CD8-positive, alpha-beta memory T cell (primary cell): ENCODE measurements at regions not wholly inside any gene's neighbourhood (a gene's known extent, or its start where the extent isn't known, plus 50 kb on each side); places are given as distances from the start of the nearest gene placed in this dataset.
"Not testable (repeated sequence)": the region's sequence is repeated elsewhere in the genome, so short reads cannot be mapped to it uniquely, and the experiment has no call there.

Experiments used
- CTCF ChIA-PET: fragments of 350-600 bp; sonication (Branson Sonifier 250); formaldehyde crosslinking; loops from one replicate; lab custom pipeline; 2021; ENCODE audit warnings: antibody characterized with exemption; lab: Charles Lee
- POLR2A ChIA-PET: fragments of 350-600 bp; sonication (Branson Sonifier 250); formaldehyde crosslinking; loops from one replicate; lab custom pipeline; 2021; ENCODE audit warnings: antibody characterized with exemption; lab: Charles Lee
- DNase-seq, 5 donors: peaks; one replicate each; pipeline versions ENCODE4 v3.0.0 to v3.0.0-alpha.2; 2020 to 2022; ENCODE audit warnings: mixed read lengths in 1 of 5
- H3K27ac ChIP-seq: one replicate; pipeline ENCODE4 v1.7.0; 2013; ENCODE audit warnings: low read depth, mild to moderate bottlenecking, low read length, moderate library complexity
- H3K27me3 ChIP-seq: 2 replicates; pipeline ENCODE4 v1.7.0; 2013; ENCODE audit warnings: low read length, mild to moderate bottlenecking; ENCODE audit not compliant: insufficient read depth, poor library complexity, severe bottlenecking
- H3K36me3 ChIP-seq: 2 replicates; pipeline ENCODE4 v1.7.0; 2013; ENCODE audit warnings: mild to moderate bottlenecking, low read length, moderate library complexity; ENCODE audit not compliant: insufficient read depth
- H3K4me1 ChIP-seq: 2 replicates; pipeline ENCODE4 v1.7.0; 2013; ENCODE audit warnings: mild to moderate bottlenecking, low read length, moderate library complexity; ENCODE audit not compliant: insufficient read depth
- H3K4me3 ChIP-seq: 2 replicates; pipeline ENCODE4 v1.7.0; 2013; ENCODE audit warnings: mild to moderate bottlenecking, low read length
- H3K9me3 ChIP-seq: 2 replicates; pipeline ENCODE4 v1.7.0; 2013; ENCODE audit warnings: mild to moderate bottlenecking, low read length
- H3K27ac Mint-ChIP-seq, 8 donors: one replicate each; pipeline ENCODE4 v1.8.0; 2020 to 2021; ENCODE audit warnings: mixed read lengths in 8 of 8, mild to moderate bottlenecking in 6 of 8, inconsistent platforms in 3 of 8, moderate library complexity in 3 of 8
- H3K27me3 Mint-ChIP-seq, 2 donors: one replicate each; pipeline ENCODE4 v1.8.0; 2020 to 2021; ENCODE audit warnings: mixed read lengths in 2 of 2, mild to moderate bottlenecking in 1 of 2, moderate library complexity in 1 of 2
- H3K36me3 Mint-ChIP-seq, 3 donors: one replicate each; pipeline ENCODE4 v1.8.0; 2020 to 2021; ENCODE audit warnings: mixed read lengths in 3 of 3, inconsistent platforms in 1 of 3, mild to moderate bottlenecking in 1 of 3
- H3K4me1 Mint-ChIP-seq, 3 donors: one replicate each; pipeline ENCODE4 v1.8.0; 2020 to 2021; ENCODE audit warnings: mixed read lengths in 3 of 3, inconsistent platforms in 1 of 3, mild to moderate bottlenecking in 1 of 3
- H3K4me3 Mint-ChIP-seq, 7 donors: one replicate each; pipeline ENCODE4 v1.8.0; 2020 to 2021; ENCODE audit warnings: mixed read lengths in 7 of 7, mild to moderate bottlenecking in 6 of 7, moderate library complexity in 4 of 7, inconsistent platforms in 2 of 7
- H3K9me3 Mint-ChIP-seq, 5 donors: one replicate each; pipeline ENCODE4 v1.8.0; 2020 to 2022; ENCODE audit warnings: mixed read lengths in 5 of 5, mild to moderate bottlenecking in 3 of 5, moderate library complexity in 2 of 5, inconsistent platforms in 1 of 5

- DNase-seq, H3K9me3 ChIP-seq, H3K4me3 ChIP-seq, H3K4me1 Mint-ChIP-seq, H3K36me3 Mint-ChIP-seq, H3K27me3 Mint-ChIP-seq, H3K27ac Mint-ChIP-seq, CTCF ChIA-PET, H3K27ac ChIP-seq, H3K4me3 Mint-ChIP-seq, H3K4me1 ChIP-seq, H3K36me3 ChIP-seq, H3K9me3 Mint-ChIP-seq, POLR2A ChIA-PET, H3K27me3 ChIP-seq: not testable (repeated sequence)
Measured at GRCh38 chr15:20040691-20041090, 500.9 kb downstream of the GOLGA6L6 start.

GRCh38 chr15:20025040-20025439 lies 516.6 kb downstream of the GOLGA6L6 start:
- H3K36me3 Mint-ChIP-seq, H3K9me3 ChIP-seq, H3K4me1 ChIP-seq, CTCF ChIA-PET, H3K36me3 ChIP-seq, H3K27ac ChIP-seq, H3K4me3 Mint-ChIP-seq, H3K27ac Mint-ChIP-seq, H3K4me3 ChIP-seq, DNase-seq, H3K27me3 ChIP-seq, POLR2A ChIA-PET, H3K4me1 Mint-ChIP-seq, H3K27me3 Mint-ChIP-seq, H3K9me3 Mint-ChIP-seq: not testable (repeated sequence)

DNA sequence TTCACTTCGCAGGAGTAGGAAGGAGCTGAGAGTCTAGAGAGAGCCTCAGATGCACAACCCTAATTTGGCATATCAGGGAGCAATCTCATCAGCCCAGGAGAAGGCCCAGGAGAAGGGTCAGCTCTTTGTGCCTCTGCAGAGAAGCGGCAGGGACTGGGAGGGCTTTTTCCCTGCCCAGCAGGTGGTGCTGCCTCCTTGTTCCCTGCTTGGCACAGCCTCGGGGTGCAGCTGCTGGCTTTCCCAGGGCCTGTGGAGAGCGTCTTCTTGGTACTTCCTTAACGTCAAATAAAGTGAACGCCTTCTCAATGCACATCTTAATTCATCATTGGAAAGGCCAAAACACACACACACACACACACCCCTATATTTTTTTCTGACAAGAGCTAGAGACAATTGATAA lies 519.3 kb downstream of the GOLGA6L6 start:
- POLR2A ChIA-PET, H3K4me3 ChIP-seq, DNase-seq, H3K4me3 Mint-ChIP-seq, H3K4me1 ChIP-seq, H3K27ac Mint-ChIP-seq, H3K4me1 Mint-ChIP-seq, H3K9me3 Mint-ChIP-seq, H3K27me3 Mint-ChIP-seq, H3K36me3 ChIP-seq, H3K9me3 ChIP-seq, H3K27me3 ChIP-seq, CTCF ChIA-PET, H3K27ac ChIP-seq, H3K36me3 Mint-ChIP-seq: not testable (repeated sequence)

DNA sequence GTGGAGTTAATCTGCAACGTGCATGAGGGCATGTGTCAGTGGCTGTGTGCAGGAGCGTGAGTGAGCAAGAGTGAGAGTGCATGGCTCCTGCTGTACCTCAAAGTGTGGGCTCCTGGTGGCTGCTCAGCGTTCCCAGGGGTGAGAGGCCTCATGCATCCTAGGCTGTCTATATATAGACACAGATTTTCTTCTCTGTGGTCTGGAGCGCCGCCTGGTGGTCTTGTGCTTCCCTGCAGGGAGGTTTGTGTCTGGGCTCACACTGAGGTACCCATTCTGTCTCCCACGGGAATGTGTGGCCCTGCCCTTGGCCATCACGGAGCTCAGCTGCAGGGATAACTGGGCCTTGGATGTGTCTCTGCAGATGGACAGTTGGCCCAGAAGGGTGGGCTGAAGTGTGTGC lies 520.2 kb downstream of the GOLGA6L6 start:
- DNase-seq, H3K36me3 Mint-ChIP-seq, H3K9me3 ChIP-seq, H3K27ac ChIP-seq, H3K36me3 ChIP-seq, CTCF ChIA-PET, H3K4me3 Mint-ChIP-seq, H3K27me3 ChIP-seq, H3K27ac Mint-ChIP-seq, H3K4me1 ChIP-seq, H3K27me3 Mint-ChIP-seq, H3K4me3 ChIP-seq, POLR2A ChIA-PET, H3K4me1 Mint-ChIP-seq, H3K9me3 Mint-ChIP-seq: not testable (repeated sequence)

DNA sequence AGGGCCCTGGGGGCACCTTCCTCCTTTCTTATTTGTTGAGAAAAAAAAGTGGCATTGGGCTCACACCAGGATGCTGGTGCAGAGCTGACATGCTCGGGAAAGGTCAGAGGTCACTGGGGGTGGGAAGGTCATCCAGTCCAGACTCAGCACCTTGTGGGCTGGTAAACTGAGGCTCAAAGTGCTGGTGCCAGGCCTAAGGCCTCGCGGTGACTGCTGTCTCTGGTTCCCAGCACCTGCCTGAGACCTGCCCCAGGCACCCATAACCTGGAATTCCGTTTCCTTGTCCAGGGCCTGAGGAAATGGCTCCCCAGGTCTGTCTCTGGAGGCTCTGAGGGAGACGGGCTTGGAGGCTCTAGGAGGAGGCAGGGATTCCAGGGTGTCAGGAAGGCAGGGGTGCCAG lies 521.0 kb downstream of the GOLGA6L6 start:
- POLR2A ChIA-PET, CTCF ChIA-PET: not testable (repeated sequence)

DNA sequence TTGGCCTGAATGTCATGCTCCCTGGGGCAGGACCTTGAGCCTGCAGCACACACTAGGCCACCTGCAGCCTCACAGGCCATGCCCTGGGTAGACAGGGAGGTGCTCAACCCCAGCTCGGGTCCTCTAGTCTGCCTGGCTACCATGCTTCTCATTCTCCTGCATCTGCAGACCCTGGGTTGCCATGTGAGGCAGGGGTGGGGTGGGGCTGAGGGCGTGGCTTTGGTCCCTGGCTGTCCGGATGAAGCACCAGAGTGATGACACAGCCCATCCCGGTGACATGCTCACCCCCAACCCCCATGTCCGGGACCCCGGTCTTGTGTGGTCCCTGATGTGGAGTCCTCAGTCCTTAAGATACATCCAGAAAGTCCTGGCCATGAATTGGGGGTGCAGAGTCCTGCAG lies 521.8 kb downstream of the GOLGA6L6 start:
- DNase-seq, H3K4me1 Mint-ChIP-seq, H3K36me3 Mint-ChIP-seq, H3K27me3 Mint-ChIP-seq, H3K9me3 ChIP-seq, H3K27ac ChIP-seq, H3K27ac Mint-ChIP-seq, H3K4me1 ChIP-seq, H3K36me3 ChIP-seq, CTCF ChIA-PET, H3K4me3 ChIP-seq, H3K4me3 Mint-ChIP-seq, H3K9me3 Mint-ChIP-seq, POLR2A ChIA-PET, H3K27me3 ChIP-seq: not testable (repeated sequence)

More for the DNA sequence above, 521.0 kb downstream of the GOLGA6L6 start:
- H3K27ac Mint-ChIP-seq, H3K9me3 Mint-ChIP-seq, H3K36me3 ChIP-seq, H3K4me3 ChIP-seq, H3K27me3 ChIP-seq, H3K9me3 ChIP-seq, H3K4me3 Mint-ChIP-seq, H3K36me3 Mint-ChIP-seq, H3K4me1 Mint-ChIP-seq, DNase-seq, H3K4me1 ChIP-seq, H3K27ac ChIP-seq, H3K27me3 Mint-ChIP-seq: not testable (repeated sequence)

DNA sequence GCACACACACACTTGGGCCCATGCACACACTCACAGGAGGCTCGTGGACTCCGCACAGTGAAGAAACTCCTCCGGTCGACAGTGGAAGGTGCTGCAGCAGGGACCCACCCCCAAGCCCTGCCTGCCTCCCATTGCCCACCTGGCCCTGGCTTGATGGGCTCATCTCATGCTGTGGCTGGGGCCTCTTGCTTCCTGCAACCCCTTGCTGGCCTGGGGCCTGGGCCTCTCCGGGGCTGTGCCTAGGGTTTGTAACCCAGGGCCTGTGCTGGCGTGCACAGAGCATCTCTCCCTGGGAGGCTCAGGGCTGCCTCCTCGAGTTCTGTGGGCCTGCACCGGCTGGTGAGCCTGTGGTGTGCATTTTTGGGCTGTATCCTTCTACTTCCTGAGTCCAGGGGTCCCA lies 524.0 kb downstream of the GOLGA6L6 start:
- DNase-seq, H3K27me3 Mint-ChIP-seq, H3K36me3 Mint-ChIP-seq, H3K27ac ChIP-seq, H3K27me3 ChIP-seq, H3K27ac Mint-ChIP-seq, H3K4me1 Mint-ChIP-seq, POLR2A ChIA-PET, CTCF ChIA-PET, H3K36me3 ChIP-seq, H3K9me3 ChIP-seq, H3K4me3 Mint-ChIP-seq, H3K4me3 ChIP-seq, H3K4me1 ChIP-seq, H3K9me3 Mint-ChIP-seq: not testable (repeated sequence)

DNA sequence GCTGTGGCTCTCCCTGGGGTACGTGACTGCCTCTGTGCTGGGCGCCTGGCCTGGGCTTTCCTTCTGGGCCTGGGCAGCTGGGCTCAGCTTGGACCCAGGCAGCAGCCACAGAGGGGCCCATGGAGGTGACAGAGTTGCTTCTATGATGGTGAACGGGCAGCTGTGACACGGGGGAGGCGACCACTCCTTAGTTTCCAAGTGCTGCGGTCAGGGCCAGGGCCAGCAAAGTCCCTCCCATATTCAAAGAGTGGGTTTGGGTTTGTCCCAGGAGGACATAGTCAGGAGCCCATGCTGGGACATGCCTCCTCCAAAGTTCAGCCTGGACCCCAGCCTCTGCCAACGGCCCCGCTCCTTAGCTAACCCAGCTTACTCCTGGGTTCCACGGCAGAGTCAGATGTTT lies 524.7 kb downstream of the GOLGA6L6 start:
- POLR2A ChIA-PET, DNase-seq, H3K36me3 ChIP-seq, H3K4me3 ChIP-seq, H3K9me3 ChIP-seq, H3K27ac Mint-ChIP-seq, H3K4me1 Mint-ChIP-seq, H3K27me3 Mint-ChIP-seq, H3K4me1 ChIP-seq, H3K36me3 Mint-ChIP-seq, CTCF ChIA-PET, H3K9me3 Mint-ChIP-seq, H3K27me3 ChIP-seq, H3K27ac ChIP-seq, H3K4me3 Mint-ChIP-seq: not testable (repeated sequence)

GRCh38 chr15:20012837-20013236 lies 528.8 kb downstream of the GOLGA6L6 start:
- H3K36me3 ChIP-seq, H3K27me3 Mint-ChIP-seq, H3K27me3 ChIP-seq, H3K27ac ChIP-seq, H3K27ac Mint-ChIP-seq, H3K9me3 ChIP-seq, POLR2A ChIA-PET, H3K4me1 ChIP-seq, H3K36me3 Mint-ChIP-seq, DNase-seq, H3K4me1 Mint-ChIP-seq, H3K4me3 ChIP-seq, H3K9me3 Mint-ChIP-seq, CTCF ChIA-PET, H3K4me3 Mint-ChIP-seq: not testable (repeated sequence)
